Right kidney (tissue), 1 donor: ENCODE measurements at regions not wholly inside any gene's neighbourhood (a gene's known extent, or its start where the extent isn't known, plus 50 kb on each side); places are given as distances from the start of the nearest gene placed in this dataset.
"Not testable (repeated sequence)": the region's sequence is repeated elsewhere in the genome, so short reads cannot be mapped to it uniquely, and the experiment has no call there.

Source experiments
- DNase-seq: peaks from one replicate; pipeline ENCODE4 v3.0.0-alpha.2; 2016

DNA sequence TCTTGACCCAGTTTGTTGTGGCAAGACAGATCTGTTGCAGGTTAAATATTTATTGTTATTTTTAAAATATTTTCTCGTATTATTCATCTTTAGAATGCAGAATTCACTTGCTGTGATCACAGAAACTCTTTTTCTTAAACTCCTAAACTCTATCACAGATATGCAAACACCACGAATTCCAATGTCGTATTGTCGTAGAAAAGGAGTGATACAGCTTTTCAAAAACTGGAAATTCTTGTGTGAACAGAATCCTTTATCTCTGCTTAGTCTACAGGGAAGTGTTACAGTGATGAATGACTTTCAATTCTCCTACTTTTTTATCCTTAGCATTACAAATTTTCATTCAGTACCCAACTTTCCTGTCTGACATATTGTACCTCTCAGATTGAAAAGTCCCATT, 1329.5 kb upstream of the B3GALT2 start:
- no peak for DNase-seq

GRCh38 chr1:194512957-194513356, 1326.5 kb upstream of the B3GALT2 start:
- no peak for DNase-seq

DNA sequence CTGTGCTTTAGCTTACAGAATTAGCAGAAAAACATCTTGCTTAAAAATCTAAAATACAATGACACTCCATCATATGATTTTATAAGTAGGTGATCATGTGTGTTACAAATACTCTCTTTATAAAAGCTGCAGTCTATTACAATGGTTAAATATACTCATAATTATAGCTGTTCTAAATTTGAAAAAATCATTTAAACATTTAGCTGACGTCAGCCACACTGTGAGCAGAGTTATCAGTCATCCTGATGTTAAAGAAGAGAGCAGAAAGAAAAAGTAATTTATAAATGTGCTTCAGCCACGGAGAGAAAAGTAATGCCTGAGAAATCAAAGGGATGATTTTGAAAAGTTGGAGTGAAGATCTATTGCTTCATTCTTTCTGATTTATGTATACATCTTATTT, 1325.9 kb upstream of the B3GALT2 start:
- no peak for DNase-seq

- DNase-seq, result no peak
These were observed 1316.8 kb upstream of the B3GALT2 start for GRCh38 chr1:194503209-194503608.

GRCh38 chr1:194495434-194495833, 1309.0 kb upstream of the B3GALT2 start:
- DNase-seq, result no peak

DNA sequence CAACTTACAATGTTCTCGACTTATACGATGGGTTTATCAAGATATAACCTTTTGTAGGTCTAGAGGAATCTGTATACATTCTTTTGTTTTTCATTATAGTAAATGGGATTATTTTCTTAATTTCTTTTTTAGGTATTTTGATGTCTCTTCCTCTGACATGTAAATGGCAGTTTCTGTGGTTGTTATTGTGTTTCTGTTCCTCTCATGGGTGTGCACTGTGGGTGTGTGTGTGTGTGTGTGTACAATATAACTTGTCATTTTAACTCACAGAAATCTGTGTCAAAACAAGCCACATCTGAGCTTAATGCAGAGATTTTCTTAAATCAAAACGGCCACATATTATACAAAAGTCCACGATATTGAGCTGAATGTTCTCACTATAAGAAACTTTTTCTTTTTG, 1300.8 kb upstream of the B3GALT2 start:
- no peak for DNase-seq

DNA sequence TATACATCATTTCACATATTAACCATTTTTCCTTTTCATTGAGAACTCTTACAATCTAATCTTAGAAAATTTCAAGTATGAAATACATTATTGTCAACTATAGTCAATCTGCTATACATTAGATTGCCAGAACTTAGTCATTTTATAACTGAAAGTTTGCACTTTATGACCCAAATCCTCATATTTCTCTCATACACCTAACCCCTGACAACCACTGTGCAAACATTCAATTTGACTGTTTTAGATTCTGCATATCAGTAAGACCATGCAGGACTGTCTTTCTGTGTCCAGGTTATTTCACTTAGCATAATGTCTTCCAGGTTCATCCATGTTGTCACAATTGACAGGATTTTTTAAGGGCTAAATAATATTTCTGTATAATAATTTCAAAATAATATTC, 1299.0 kb upstream of the B3GALT2 start:
- DNase-seq, result no peak

- DNase-seq, result no peak
These were observed 1292.3 kb upstream of the B3GALT2 start for GRCh38 chr1:194478731-194479130.

GRCh38 chr1:194477908-194478307, 1291.5 kb upstream of the B3GALT2 start:
- no peak for DNase-seq

DNA sequence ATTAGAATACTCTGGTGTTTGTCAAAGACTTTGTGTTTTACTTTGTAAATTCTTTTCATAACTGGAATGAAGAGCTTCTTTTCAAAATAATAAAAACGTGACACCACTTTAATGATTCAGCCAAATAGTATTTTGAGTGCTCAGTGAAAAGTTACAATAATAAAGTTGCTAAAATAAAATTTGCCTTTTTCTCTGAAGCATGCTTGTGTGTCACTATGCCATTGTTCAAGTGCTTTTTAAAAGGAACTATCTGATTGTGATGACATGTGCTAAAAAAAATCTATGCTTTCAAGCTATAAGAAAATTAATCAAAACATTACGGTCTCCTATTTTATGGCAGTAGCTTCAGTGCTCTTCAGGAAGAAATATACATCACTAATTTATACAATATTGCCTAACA, 1290.5 kb upstream of the B3GALT2 start:
- DNase-seq, result no peak

DNA sequence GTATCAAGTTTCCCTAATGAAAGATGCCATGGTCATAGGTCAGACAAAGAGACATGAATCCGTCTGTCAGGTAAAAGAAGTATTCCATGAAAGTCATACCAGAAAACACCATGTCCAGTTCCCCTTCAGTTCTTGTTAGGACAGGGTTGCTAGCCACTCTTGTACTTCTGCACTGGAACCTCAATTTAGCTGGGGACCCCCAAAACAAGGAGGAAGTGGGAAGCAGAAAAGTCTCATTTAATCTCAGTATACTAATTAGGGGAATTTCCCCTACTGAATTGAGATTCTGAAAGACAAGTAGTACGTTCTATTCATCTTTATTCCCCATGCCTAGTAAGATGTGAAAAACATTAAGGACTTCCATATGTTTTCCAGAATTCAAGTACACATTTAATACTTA, 1289.9 kb upstream of the B3GALT2 start:
- DNase-seq, result no peak

DNA sequence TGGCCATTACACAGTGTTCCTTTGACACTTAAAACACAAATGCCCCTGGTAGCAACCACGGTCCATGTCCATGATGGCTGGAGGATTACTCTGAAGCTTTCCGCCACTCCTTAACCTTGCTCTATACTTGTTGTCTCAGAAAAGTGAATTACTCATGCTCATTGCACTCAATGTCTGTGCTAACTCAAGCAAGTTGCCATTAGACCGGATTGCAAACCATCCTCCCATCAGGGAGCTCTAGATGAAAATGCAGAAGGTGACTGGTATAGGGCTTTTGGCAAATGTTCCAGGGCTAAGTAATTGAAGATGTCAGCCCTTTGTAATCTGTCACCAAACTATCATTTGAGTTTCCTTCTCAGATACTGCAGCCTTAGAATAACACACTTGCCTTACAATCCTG, 1288.3 kb upstream of the B3GALT2 start:
- DNase-seq, result no peak

GRCh38 chr1:194473766-194474165, 1287.4 kb upstream of the B3GALT2 start:
- no peak for DNase-seq

DNA sequence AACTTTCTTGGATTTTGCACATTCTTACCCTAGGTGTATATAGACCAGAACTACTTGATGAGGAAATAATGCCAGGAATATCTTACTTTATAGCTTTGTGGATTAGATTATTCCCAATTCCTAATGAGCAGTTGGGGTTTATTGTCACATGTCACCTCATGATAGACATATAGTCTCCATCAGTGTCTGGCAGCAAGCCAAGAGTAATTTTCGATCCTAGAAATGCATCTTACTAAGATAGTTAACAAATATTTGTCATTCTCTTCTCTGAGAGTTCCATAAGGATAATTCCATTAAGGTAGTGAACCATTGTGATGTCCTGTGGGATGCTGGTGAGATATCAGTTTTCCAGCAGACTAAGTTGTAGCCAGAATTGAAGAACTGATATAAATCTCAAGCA, 1282.9 kb upstream of the B3GALT2 start:
- DNase-seq, result no peak

GRCh38 chr1:194466706-194467105, 1280.3 kb upstream of the B3GALT2 start:
- no peak for DNase-seq

GRCh38 chr1:194447636-194448035, 1261.2 kb upstream of the B3GALT2 start:
- DNase-seq, result no peak

GRCh38 chr1:194445244-194445643, 1258.8 kb upstream of the B3GALT2 start:
- DNase-seq, result no peak

DNA sequence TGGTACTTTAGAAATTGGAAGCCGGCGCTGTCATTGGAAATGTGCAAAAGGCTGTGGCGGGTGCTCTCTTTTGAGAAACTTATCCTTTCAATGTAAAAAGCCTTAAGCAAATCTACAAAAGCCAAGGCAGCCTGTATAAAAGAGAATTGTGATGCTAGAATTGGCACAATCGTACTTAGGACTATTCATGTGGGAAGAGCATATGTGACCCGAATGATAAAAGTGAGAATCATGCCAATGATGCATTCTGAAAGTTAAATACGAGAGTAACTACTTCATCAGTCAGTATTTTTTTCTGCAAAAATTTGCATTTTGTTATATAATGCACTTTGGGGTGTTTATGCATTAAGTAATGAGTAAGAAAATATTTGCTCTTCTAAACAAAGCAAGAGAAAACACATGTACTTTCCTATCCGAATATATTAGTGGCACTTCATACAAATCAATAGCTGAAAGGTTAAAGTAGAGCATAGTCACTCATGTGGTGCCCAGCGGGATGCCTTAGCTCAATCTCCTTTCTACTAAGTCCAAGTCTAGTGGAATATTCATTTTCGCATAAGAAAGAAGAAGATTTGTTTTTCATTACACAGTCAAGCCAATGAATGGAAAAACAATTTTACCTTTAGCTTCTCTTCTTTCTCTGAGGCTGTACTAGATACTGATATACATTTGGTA, 1256.6 kb upstream of the B3GALT2 start:
- no peak for DNase-seq

- no peak for DNase-seq
These were observed 1250.7 kb upstream of the B3GALT2 start for GRCh38 chr1:194437135-194437534.

GRCh38 chr1:194431121-194431520, 1244.7 kb upstream of the B3GALT2 start:
- no peak for DNase-seq

DNA sequence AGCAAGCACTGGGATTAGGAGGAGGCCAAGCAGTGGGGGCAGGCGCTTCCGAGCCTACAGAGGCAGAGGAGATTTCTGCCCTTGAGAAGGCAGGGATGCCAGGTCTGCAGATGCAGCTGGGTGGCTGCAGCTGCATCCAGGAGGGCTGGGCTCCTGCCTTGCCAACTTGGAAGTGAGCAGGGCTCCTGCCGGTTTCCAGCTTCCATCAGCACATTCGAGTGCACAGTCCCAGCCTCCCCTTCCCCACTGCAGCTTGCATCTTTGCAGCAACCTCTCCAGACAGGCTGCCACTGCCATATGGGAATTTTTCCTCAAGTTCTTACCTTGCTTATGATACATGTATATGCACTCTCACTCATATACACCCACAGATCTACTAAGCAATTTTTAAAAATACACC, 1234.3 kb upstream of the B3GALT2 start:
- DNase-seq, result no peak

GRCh38 chr1:194419721-194420120, 1233.3 kb upstream of the B3GALT2 start:
- DNase-seq, result no peak

- DNase-seq, result no peak
These were observed 1224.3 kb upstream of the B3GALT2 start for GRCh38 chr1:194410756-194411155.

DNA sequence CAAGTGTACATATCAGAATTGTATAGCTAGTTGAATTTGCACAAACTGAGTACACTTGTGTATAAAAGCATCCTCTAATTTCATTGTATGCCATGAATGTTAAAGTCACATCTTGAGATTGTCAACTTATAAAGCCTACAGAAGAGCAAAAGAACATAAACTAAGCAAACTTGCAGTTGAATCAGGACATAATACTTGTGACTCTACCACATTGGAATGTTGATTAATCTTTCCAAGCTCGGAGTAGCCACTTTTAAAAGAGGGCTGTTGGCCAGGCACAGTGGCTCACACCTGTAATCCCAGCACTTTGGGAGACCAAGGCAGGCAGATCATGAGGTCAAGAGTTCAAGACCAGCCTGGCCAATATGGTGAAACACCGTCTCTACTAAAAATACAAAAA, 1220.8 kb upstream of the B3GALT2 start:
- not testable (repeated sequence) for DNase-seq

GRCh38 chr1:194394676-194395075, 1208.3 kb upstream of the B3GALT2 start:
- DNase-seq, result no peak
